K562 (cell line): ENCODE measurements at regions not wholly inside any gene's neighbourhood (a gene's known extent, or its start where the extent isn't known, plus 50 kb on each side); places are given as distances from the start of the nearest gene placed in this dataset.

Experiments used
- ATAC-seq: fragments of 200-7000 bp; cut with Tn5 transposase; 3 replicates; pipeline ENCODE4 v1.9.1; 2020; ENCODE audit warnings: moderate library complexity
- BruUV-seq: library from RNA; stranded (reverse); fragments of 400-500 nt; replicated peaks from 2 replicates; lab custom pipeline; 2021; lab: Mats Ljungman, UMichigan
- CTCF ChIA-PET: fragments of 300-600 bp; formaldehyde crosslinking; extraction: SDS; loops from one replicate; lab custom pipeline; 2021; ENCODE audit warnings: low intra/inter-chr PET ratio; lab: Yijun Ruan, JAX
- POLR2A ChIA-PET: fragments of 300-600, 350-650 bp; sonication (Branson Sonifier 250); formaldehyde crosslinking; extraction: SDS; loops from one replicate; lab custom pipeline; 2021; ENCODE audit warnings: antibody characterized with exemption, inconsistent platforms; lab: Yijun Ruan, JAX
- DNase-seq, 4 experiments: peaks; one replicate each; pipeline versions ENCODE4 v3.0.0 to v3.0.0-alpha.2; 2011 to 2018; ENCODE audit warnings: low spot score in 3 of 4, mixed read lengths in 3 of 4; ENCODE audit errors: extremely low read depth in 1 of 4
- FAIRE-seq: peaks from 2 replicates; lab custom pipeline; 2011; peaks lifted over from hg19 to GRCh38; lab: Jason Lieb, UNC
- H2AFZ ChIP-seq: 2 replicates; pipeline ENCODE4 v1.6.0; 2011; ENCODE audit warnings: low read depth, low read length, control low read depth, inconsistent platforms
- H3K27ac ChIP-seq: fragments of 200-600 bp; 3 replicates; pipeline ENCODE4 v1.8.0; 2011; ENCODE audit warnings: low read depth, mild to moderate bottlenecking, control low read depth, inconsistent platforms, low read length, moderate library complexity, mixed read lengths; ENCODE audit errors: extremely low read depth
- H3K27me3 ChIP-seq, 2 experiments: fragments of 300-600 bp in 1 of 2; 2 replicates in 1 of 2; 3 replicates in 1 of 2; pipeline versions ENCODE4 v1.6.0 to v1.8.0; 2011; ENCODE audit warnings: inconsistent platforms in 2 of 2, low read length in 2 of 2, mild to moderate bottlenecking in 1 of 2, mixed read lengths in 1 of 2, moderate library complexity in 1 of 2; ENCODE audit not compliant: control insufficient read depth in 2 of 2, insufficient read depth in 2 of 2
- H3K36me3 ChIP-seq: fragments of 300-600 bp; 3 replicates; pipeline ENCODE4 v1.8.0; 2011; ENCODE audit warnings: mild to moderate bottlenecking, low read length, inconsistent platforms; ENCODE audit not compliant: control insufficient read depth, insufficient read depth
- H3K4me1 ChIP-seq, 2 experiments: fragments of 200-600 bp in 1 of 2; replicated peaks in 1 of 2; 2 replicates in 1 of 2; 3 replicates in 1 of 2; pipeline versions ENCODE4 v1.5.1 to v1.8.0; 2011; ENCODE audit warnings: inconsistent platforms in 2 of 2, low read length in 2 of 2, mild to moderate bottlenecking in 1 of 2, mixed read lengths in 1 of 2, moderate library complexity in 1 of 2; ENCODE audit not compliant: control insufficient read depth in 2 of 2, insufficient read depth in 2 of 2
- H3K4me2 ChIP-seq: 2 replicates; pipeline ENCODE4 v1.6.1; 2011; ENCODE audit warnings: low read length, control low read depth, inconsistent platforms, mixed read lengths; ENCODE audit not compliant: insufficient read depth
- H3K4me3 ChIP-seq: fragments of 200-600 bp; sonication (generic), shearing (Covaris generic); 2 replicates; pipeline ENCODE4 v1.5.1; 2016; ENCODE audit warnings: control low read depth, inconsistent platforms
- H3K79me2 ChIP-seq: fragments of 200-600 bp; 3 replicates; pipeline ENCODE4 v1.8.0; 2011; ENCODE audit warnings: low read length, inconsistent platforms; ENCODE audit not compliant: control insufficient read depth, insufficient read depth
- H3K9ac ChIP-seq, 2 experiments: 2 replicates each; pipeline versions ENCODE4 v1.6.0 to v1.6.1; 2011; ENCODE audit warnings: low read depth in 2 of 2, low read length in 2 of 2, control low read depth in 1 of 2, inconsistent platforms in 1 of 2, mild to moderate bottlenecking in 1 of 2, mixed read lengths in 1 of 2; ENCODE audit not compliant: insufficient read depth in 1 of 2
- H3K9me1 ChIP-seq: one replicate; pipeline ENCODE4 v1.6.0; 2011; ENCODE audit warnings: inconsistent platforms, mild to moderate bottlenecking, low read length, moderate library complexity; ENCODE audit not compliant: control insufficient read depth, insufficient read depth
- H3K9me3 ChIP-seq: replicated peaks from 2 replicates; pipeline ENCODE4 v1.5.1; 2011; ENCODE audit warnings: low read depth, low read length, inconsistent platforms; ENCODE audit not compliant: control insufficient read depth, insufficient read depth
- H4K20me1 ChIP-seq: replicated peaks from 2 replicates; pipeline ENCODE4 v1.6.1; 2011; ENCODE audit warnings: low read length, inconsistent platforms, mixed read lengths; ENCODE audit not compliant: control insufficient read depth, insufficient read depth
- DPF2 ChIP-seq: fragments of 450-650 bp; IDR thresholded peaks from 2 replicates; pipeline ENCODE4 v1.6.1; 2016
- HMGN3 ChIP-seq: IDR thresholded peaks from 2 replicates; pipeline ENCODE4 v1.6.1; 2011; ENCODE audit warnings: borderline replicate concordance, low read depth, mild to moderate bottlenecking, mixed read lengths, low read length; ENCODE audit not compliant: insufficient read length; ENCODE audit errors: extremely low read depth
- POLR2G ChIP-seq: fragments of 200-400 bp; formaldehyde crosslinking; IDR thresholded peaks from 2 replicates; pipeline ENCODE4 v1.6.1; 2017; ENCODE audit warnings: low read depth, mild to moderate bottlenecking, antibody characterized with exemption, low read length, moderate library complexity
- ZNF445 ChIP-seq: fragments of 250-450 bp; sonication (Bioruptor Pico); IDR thresholded peaks from 2 replicates; pipeline ENCODE4 v1.4.0; 2020; ENCODE audit warnings: low read depth, mild to moderate bottlenecking, moderate library complexity
- WGBS: fragments of 100-300 bp; shearing (Covaris generic); methylation state at CpG from one replicate; pipeline ENCODE4 v1.1.6; 2016; ENCODE audit warnings: low coverage, mixed read lengths; ENCODE audit not compliant: insufficient coverage; ENCODE audit errors: missing lambda C conversion rate; 5-methylcytosine and 5-hydroxymethylcytosine counted together
- in situ Hi-C: fragments of 300-500 bp; cut with MboI; formaldehyde crosslinking; loops from 4 replicates; pipeline ENCODE4 v1.15.0; 2018; ENCODE audit warnings: inconsistent platforms, mixed read lengths
- intact Hi-C: fragments of 100-400 bp; cut with micrococcal nuclease; formaldehyde crosslinking; loops from 2 replicates; pipeline ENCODE4 v1.14.2; 2022
- TF ChIP-seq, protein P1 (sequence below): sonication (generic); formaldehyde crosslinking; IDR thresholded peaks from 2 replicates; pipeline ENCODE4 v1.8.0; 2022; ENCODE audit warnings: mild to moderate bottlenecking, missing genetic modification reagents
- TF ChIP-seq, protein P2 (sequence below): sonication (generic); formaldehyde crosslinking; IDR thresholded peaks from 2 replicates; pipeline ENCODE4 v1.8.1; 2022; ENCODE audit warnings: missing genetic modification reagents

GRCh38 chr9:7534211-7534935 lies 265.2 kb downstream of the DMAC1 start (continued):
- TF ChIP-seq, protein P1, sequence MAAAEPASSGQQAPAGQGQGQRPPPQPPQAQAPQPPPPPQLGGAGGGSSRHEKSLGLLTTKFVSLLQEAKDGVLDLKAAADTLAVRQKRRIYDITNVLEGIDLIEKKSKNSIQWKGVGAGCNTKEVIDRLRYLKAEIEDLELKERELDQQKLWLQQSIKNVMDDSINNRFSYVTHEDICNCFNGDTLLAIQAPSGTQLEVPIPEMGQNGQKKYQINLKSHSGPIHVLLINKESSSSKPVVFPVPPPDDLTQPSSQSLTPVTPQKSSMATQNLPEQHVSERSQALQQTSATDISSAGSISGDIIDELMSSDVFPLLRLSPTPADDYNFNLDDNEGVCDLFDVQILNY (CRISPR knock-in tag), result no peak
- TF ChIP-seq ZNF445, result no peak
- no peak for TF ChIP-seq DPF2
- no peak for TF ChIP-seq POLR2G

DNA sequence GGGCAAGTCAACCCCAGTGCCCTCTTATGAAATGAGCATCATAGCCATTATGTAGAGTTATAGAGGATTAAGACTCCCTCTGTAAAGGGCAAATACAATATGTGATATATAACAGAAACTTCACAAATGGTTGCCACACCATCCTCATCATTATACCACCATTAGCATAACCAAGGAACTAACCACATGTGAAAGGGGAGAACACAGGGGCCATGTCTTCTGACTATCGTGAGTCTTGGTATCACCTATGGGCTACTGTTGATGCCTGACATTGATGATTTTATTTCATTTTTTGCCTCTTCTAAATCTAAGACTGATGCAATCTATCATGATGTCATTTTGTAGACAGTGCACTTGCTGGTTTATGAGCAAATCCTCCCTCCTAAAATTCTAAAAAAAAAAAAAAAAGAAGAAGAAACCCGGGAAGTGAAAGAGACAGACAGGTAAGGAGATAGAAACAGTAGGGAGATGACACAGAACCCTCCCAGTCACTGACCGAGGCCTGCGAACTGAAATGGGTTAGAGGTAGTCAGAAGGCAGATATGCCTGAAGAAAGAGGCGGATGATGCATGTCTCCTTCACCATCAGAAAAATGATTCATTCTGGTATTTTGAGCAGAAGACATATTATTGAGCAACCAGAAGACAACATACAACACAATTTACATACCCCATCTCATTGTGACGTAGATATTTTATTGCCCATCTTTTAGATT lies 266.0 kb downstream of the DMAC1 start:
- Histone ChIP-seq H3K4me2 (no peak overlapping the region), H3K9me1 (no peaks in the 10 kb centered on the region), H3K27me3 (no peaks in the 10 kb centered on the region), H4K20me1 (no peaks in the 10 kb centered on the region), H3K9ac (no peak overlapping the region), H2AFZ (no peak overlapping the region), H3K4me3 (no peak overlapping the region), H3K79me2 (no peaks in the 10 kb centered on the region), H3K4me1 (no peaks in the 10 kb centered on the region), H3K9me3 (no peaks in the 10 kb centered on the region), H3K27ac (no peak overlapping the region), H3K36me3 (no peaks in the 10 kb centered on the region)
- no peak for TF ChIP-seq HMGN3
- TF ChIP-seq, protein P2, sequence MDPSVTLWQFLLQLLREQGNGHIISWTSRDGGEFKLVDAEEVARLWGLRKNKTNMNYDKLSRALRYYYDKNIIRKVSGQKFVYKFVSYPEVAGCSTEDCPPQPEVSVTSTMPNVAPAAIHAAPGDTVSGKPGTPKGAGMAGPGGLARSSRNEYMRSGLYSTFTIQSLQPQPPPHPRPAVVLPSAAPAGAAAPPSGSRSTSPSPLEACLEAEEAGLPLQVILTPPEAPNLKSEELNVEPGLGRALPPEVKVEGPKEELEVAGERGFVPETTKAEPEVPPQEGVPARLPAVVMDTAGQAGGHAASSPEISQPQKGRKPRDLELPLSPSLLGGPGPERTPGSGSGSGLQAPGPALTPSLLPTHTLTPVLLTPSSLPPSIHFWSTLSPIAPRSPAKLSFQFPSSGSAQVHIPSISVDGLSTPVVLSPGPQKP (CRISPR knock-in tag), result no peak
- CTCF ChIA-PET, result interaction anchor here (0.5 kb wide), 1 partner anchor 626 kb away, joined by 3 read pairs; no protein-coding TSS in a partner anchor
- in situ Hi-C loops (no loop called here), intact Hi-C loops (loop anchor here (10.0 kb wide), 1 partner anchor 709 kb away; no protein-coding TSS in a partner anchor)
- FAIRE-seq, result no peak
- BruUV-seq, result no TSS peak
- no peak for ATAC-seq
- DNase-seq, result no peak
- POLR2A ChIA-PET, result no interaction called here
- 0% methylated on average over 5 of the region's 6 CpGs for WGBS
